IMR-90 (cell line): ENCODE measurements at regions not wholly inside any gene's neighbourhood (a gene's known extent, or its start where the extent isn't known, plus 50 kb on each side); places are given as distances from the start of the nearest gene placed in this dataset.

Source experiments
- BHLHE40 ChIP-seq: fragments of 150-350 bp; IDR thresholded peaks from 2 replicates; pipeline ENCODE4 v1.6.1; 2016; ENCODE audit warnings: mild to moderate bottlenecking, low read depth, low read length
- MAFK ChIP-seq: IDR thresholded peaks from 2 replicates; pipeline ENCODE4 v1.6.1; 2012; ENCODE audit warnings: low read depth, low read length, improper control_type of control experiment
- POLR2A ChIP-seq: IDR thresholded peaks from 2 replicates; pipeline ENCODE4 v1.6.1; 2012; ENCODE audit warnings: mild to moderate bottlenecking, low read depth, low read length
- RAD21 ChIP-seq: IDR thresholded peaks from 2 replicates; pipeline ENCODE4 v1.6.1; 2012; ENCODE audit warnings: low read length, improper control_type of control experiment
- RFX5 ChIP-seq: IDR thresholded peaks from 2 replicates; pipeline ENCODE4 v1.8.0; 2012; ENCODE audit warnings: low read depth, mild to moderate bottlenecking, low read length, moderate library complexity
- TF ChIP-seq, protein P1 (sequence below): conservative IDR thresholded peaks from 2 replicates; pipeline ENCODE4 v1.5.1; 2012; ENCODE audit warnings: mild to moderate bottlenecking, low read depth, low read length, improper control_type of control experiment
- TF ChIP-seq, protein P2 (sequence below): fragments of 150-350 bp; IDR thresholded peaks from 2 replicates; pipeline ENCODE4 v1.6.1; 2016; ENCODE audit warnings: low read depth, mild to moderate bottlenecking, low read length, moderate library complexity, borderline replicate concordance

GRCh38 chr2:5510082-5510481 is 182.1 kb upstream of the SOX11 start:
- TF ChIP-seq, protein P1, sequence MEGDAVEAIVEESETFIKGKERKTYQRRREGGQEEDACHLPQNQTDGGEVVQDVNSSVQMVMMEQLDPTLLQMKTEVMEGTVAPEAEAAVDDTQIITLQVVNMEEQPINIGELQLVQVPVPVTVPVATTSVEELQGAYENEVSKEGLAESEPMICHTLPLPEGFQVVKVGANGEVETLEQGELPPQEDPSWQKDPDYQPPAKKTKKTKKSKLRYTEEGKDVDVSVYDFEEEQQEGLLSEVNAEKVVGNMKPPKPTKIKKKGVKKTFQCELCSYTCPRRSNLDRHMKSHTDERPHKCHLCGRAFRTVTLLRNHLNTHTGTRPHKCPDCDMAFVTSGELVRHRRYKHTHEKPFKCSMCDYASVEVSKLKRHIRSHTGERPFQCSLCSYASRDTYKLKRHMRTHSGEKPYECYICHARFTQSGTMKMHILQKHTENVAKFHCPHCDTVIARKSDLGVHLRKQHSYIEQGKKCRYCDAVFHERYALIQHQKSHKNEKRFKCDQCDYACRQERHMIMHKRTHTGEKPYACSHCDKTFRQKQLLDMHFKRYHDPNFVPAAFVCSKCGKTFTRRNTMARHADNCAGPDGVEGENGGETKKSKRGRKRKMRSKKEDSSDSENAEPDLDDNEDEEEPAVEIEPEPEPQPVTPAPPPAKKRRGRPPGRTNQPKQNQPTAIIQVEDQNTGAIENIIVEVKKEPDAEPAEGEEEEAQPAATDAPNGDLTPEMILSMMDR: no peak
- TF ChIP-seq POLR2A (no peak), MAFK (no peak), RAD21 (no peak), RFX5 (no peak), BHLHE40 (no peak)
- TF ChIP-seq, protein P2, sequence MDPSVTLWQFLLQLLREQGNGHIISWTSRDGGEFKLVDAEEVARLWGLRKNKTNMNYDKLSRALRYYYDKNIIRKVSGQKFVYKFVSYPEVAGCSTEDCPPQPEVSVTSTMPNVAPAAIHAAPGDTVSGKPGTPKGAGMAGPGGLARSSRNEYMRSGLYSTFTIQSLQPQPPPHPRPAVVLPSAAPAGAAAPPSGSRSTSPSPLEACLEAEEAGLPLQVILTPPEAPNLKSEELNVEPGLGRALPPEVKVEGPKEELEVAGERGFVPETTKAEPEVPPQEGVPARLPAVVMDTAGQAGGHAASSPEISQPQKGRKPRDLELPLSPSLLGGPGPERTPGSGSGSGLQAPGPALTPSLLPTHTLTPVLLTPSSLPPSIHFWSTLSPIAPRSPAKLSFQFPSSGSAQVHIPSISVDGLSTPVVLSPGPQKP: no peak
